IPS-NIHi11 (cell line): ENCODE measurements at regions not wholly inside any gene's neighbourhood (a gene's known extent, or its start where the extent isn't known, plus 50 kb on each side); places are given as distances from the start of the nearest gene placed in this dataset.
"Not testable (repeated sequence)": the region's sequence is repeated elsewhere in the genome, so short reads cannot be mapped to it uniquely, and the experiment has no call there.

Experiments used
- DNase-seq: peaks from one replicate; pipeline ENCODE4 v3.0.0; 2012; ENCODE audit warnings: mixed read lengths, low spot score

- no peak for DNase-seq
These were observed 314.1 kb downstream of the SV2B start for GRCh38 chr15:91414124-91414523.

DNA sequence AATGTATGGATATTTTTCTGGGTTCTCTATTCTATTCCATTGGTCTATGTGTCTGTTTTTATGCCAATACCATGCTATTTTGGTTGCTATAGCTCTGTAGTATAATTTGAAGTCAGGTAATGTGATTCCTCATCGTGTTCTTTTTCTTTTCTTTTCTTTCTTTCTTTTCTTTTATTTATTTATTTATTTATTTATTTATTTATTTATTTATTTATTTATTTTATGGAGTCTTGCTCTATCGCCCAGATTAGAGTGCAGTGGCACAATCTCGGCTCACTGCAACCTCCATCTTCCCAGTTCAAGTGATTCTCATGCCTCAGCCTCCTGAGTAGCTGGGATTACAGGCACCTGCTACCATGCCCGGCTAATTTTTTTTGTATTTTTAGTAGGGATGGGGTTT, 315.2 kb downstream of the SV2B start:
- DNase-seq, result not testable (repeated sequence)

GRCh38 chr15:91420689-91421088, 320.6 kb downstream of the SV2B start:
- no peak for DNase-seq

DNA sequence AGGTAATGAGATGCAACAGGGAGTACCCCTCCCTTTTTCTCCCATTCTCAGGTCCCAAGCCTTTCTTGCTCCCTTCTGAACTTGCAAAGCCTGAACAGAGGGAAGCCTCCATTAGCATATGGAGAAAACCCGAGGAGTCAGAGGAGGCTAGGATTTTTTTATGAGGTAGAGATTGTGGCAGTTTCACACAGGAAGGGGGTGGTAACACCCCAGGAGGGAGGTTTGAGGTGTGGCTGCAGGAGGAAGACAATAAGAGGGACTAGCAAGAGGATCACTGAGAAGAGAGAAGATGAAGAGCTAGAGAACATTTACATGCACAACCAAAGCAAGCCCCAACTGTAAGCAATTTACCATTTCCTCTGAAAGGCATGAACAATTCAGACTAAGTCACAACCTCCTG, 322.7 kb downstream of the SV2B start:
- peak; percentile 30 for DNase-seq

DNA sequence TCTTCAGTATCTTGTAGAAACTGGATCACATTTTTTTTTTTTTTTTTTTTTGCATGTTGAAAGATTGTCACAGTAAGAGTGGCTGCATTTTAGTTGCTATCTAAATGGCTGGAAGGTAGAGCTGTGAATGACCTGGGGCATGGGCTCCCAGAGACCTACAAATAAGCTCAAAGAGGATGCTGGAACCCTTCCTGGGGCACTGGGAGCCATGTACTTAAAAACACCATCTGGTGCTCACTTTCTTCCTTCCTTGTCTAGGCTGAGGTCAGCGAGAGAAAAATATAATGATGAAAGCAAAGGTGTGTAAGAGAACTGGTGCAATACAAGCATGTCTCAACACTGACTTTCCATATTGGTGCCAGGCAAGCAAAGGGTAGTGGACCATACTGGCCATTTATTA, 323.9 kb downstream of the SV2B start:
- DNase-seq, result no peak

DNA sequence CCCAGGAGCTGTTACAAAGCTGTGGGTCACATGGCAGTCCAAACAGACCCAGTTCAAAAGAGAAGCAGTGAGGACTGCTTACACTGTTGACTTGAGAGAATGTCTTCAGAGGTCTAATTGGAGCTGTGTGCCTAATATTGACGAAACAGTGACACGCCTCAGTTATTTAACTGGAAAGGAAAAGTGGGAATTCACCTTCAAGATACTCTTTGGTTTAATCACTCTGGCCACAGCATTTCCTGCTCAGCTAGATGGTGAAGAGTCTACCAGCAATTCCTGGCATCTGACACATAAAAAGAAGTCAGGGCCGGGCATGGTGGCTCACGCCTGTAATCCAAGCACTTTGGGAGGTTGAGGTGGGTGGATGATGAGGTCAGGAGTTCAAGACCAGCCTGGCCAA, 326.4 kb downstream of the SV2B start:
- DNase-seq, result no peak

- no peak for DNase-seq
These were observed 329.9 kb downstream of the SV2B start for GRCh38 chr15:91429973-91430372.

DNA sequence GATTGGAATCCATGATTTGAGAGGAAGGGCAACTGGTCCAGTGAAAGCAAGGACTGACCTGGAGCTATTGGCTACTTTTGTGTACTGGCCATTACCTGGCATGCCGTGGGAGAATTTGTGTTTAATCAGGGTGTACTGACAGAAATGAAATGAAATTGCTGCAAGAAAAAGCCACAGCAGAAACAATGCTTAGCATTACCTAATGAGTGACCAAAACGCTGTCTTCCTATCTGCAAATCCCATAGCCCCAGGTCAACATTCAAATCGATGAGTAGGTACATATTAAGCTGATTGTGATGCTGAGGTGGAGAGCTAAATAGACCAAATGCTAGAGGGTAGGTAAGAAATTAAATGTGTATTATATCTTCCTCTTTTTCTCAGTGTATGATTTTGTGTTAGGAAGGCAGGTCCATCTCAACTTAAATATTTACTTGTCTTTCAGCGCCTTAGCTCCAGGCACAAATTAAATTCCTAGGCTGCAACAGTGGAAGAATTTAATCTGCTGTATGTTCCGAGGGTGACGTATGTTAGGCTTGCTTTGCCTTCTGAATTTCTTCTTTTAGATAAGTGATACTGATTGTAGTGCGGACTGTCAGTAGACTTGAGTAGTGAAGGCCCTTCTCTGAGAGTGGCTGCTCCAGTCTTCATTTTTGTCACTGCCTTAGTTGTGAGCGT, 331.1 kb downstream of the SV2B start:
- DNase-seq, result no peak

- no peak for DNase-seq
These were observed 335.1 kb downstream of the SV2B start for GRCh38 chr15:91435113-91435512.

- DNase-seq, result no peak
These were observed 344.6 kb downstream of the SV2B start for GRCh38 chr15:91444656-91445055.

DNA sequence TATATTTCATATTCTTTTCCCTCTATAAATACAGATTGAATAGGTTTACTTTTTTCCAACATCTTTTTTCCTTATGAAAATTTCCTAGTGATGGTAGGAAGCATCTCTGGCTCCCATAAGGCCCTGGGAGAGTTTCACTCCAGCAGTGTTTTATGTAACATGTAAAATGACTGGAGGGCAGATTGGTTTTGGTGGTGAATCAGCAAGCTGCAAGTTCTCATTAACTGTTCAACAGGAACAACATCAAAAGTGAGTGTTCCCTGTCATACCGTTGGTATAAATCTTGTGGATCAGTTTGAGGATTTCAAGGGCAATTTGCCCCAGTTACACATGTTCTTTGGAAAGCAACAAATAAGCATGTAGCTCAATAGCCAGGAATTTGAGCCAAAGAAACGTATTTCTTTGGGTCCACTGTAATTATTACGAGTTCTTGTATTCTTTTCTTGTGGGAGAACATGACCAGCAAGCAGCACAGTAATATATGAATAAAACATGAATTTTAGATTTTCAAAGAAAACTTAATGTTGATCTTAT, 345.7 kb downstream of the SV2B start:
- DNase-seq, result no peak

DNA sequence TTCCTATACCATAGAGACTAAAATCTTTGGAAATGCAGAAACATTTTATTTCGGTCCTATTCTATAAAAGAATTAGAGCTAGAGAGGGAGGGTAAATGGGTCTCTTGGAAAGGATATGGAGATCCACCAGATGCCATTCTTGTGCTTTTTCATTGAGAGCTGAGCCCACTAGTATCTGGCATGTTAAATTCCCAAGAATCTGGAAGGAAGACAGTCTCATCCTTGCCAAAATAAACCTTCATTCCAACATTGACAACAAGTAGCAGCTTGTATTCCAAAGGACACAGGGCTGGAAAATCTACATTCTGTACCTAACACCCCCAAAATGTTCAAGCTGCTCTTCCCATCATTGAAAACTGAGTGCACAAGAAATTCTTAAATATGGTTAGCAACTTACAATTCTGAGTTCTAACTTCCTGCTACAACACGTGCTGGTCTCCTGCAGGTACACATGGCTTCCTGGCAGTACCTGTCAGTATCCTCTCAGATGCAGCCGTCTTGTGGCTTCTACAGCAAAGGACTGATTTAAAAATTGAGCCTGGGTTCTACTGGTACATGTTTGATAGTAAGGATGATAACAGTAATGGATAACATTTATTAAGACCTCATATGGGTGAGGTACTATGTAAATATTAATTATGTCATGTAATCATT, 348.1 kb downstream of the SV2B start:
- DNase-seq, result no peak

GRCh38 chr15:91453376-91453775, 353.3 kb downstream of the SV2B start:
- not testable (repeated sequence) for DNase-seq

DNA sequence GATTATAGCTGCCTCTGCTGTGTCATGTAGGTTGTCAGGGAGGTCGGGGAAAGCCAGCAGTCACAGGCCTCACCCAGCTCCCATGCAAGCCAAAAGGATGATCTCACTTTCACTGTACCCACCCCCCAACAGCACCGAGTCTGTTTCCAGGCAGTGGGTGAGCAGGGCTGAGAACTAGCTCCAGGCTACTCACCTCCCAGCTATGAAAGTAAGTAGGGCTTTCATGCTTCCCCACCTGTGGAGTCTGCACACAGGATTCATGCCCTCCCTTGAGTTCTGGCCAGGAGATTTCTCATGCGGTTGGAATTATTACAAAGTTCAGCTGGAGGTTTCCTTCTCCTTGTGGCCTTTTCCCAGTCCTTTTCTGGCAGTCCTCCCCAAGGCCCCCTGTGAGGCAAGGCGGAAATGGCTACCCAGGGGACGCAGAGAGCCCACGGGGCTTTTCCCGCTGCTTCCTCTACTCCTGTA, 356.2 kb downstream of the SV2B start:
- no peak for DNase-seq

- no peak for DNase-seq
These were observed 356.9 kb downstream of the SV2B start for GRCh38 chr15:91456921-91457320.

DNA sequence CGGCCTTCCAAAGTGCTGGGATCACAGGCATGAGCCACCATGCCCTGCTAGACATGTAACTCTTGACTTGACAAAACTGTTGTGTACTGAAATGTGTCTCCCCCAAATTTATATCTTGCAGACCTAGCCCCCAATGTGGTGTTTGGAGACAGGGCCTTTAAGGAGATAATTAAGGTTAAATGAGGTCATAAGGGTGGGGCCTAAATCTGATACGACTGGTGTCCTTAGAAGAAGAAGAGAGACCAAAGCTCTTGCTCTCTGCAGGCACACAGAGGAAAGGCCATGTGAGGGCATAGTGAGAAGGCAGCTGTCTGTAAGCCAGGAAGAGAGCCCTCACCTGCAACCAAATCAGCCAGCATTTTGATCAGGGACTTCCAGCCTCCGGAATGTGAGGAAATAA, 361.3 kb downstream of the SV2B start:
- no peak for DNase-seq

DNA sequence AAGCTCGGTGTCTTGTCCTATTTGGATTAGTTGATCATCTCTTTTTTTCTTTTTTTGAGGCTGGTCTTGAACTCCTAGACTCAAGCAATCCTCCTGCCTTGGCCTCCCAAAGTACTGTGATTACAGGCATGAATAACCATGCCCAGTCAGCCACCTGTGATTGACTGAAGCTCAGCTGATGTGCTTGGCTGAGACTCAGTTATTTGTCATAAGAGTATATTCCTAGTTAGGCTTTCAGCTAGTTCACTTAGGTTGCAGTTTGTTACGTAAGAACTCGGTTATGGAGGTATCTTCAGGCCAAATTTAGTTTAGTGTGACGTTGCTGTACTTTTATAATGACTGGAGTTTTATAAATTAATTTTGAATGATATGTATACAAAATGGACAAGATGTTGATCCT, 365.0 kb downstream of the SV2B start:
- DNase-seq, result no peak

DNA sequence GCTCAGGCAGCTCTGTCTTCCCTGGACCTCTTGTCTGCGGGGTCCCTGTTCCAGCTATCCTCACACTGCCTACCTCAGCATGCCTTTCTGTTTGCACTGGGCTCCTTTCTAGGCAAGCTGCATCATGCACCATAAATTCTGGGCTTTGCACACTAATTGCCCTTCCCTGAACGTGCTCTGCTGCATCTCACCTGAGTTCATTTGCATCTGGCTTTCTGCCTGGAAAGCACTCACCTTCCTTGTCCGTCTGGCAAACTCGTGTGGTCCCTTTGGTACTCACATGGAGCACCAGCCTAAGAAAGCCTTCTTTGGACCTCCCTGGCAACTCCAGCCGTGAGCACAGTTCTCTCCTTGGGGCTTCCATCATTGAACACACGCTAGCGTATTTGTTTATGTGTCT, 365.6 kb downstream of the SV2B start:
- no peak for DNase-seq

DNA sequence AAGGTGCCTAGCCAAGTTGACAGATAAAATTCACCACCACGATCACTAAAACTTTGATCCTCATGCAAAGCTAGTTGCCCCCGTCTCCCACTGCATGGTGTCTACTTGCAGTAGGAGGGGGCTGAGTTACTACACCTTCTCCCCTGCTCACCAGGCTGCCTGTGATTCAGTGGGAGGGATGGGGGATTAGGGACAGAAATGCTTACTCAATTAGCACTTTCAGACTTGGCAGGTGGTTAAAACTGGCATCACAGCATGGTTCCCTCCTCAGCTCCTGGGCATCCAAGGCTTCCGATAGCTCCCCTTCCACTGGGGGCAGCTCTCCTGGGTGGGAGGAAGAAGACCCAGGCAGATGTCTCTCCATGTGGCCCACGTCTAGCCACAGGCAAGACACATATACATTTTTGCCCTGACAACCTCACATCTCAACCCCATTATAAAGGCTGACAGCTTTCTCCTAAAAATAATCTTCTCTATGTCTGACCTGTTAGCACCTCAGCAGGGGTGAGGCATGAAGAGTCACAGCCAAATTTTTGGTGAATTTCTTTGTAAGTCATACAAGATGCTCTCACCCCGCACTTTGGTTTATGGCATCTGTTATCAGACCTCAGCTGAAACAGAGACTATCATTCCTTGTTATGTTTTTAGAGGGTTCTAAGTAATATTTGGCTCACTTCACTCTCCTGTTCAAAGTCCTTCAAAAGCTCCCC, 369.0 kb downstream of the SV2B start:
- DNase-seq, result no peak

DNA sequence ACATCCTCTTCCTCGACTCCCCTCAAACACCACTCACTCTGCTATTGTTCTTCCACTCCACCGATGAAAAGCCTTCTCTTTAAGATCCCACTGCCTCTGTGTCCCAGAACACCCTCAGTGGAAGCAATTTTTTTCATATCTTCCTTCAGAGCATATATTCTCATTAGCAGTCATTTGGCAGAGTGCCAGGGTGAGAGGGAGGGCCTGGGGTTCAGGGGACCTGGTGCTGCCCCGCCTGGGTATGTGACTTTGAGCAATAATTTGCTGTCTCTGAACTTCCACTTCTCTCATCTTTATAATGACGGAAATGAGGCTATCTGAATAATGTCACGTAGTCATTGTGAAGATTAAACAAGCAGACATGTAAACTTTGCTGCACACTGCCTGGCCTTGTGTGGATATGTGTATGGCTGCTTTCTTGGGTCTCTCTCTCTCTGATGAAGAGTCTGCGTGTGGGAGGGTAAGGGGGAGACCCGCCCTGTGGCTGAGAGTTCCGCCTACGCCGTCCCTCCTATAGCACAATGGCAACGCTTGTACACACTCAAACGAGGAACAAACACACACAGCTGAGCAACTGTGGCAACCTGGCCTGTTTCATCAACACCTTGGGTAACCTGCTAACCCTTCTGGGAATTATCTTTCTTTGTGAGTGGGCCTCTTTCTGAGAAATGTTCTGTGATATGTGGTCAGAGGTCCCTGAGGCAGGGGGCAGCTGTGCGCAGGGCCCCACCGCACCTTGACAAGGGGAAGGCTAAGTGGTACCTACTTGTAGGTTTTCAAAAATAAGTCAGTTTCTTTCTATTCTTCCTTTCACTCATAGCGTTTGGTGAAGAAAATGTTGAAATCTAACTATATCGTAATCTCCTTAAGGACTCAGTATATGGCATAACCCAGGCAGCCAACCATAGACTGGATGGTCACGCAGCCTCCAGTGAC, 369.8 kb downstream of the SV2B start:
- DNase-seq, result no peak

DNA sequence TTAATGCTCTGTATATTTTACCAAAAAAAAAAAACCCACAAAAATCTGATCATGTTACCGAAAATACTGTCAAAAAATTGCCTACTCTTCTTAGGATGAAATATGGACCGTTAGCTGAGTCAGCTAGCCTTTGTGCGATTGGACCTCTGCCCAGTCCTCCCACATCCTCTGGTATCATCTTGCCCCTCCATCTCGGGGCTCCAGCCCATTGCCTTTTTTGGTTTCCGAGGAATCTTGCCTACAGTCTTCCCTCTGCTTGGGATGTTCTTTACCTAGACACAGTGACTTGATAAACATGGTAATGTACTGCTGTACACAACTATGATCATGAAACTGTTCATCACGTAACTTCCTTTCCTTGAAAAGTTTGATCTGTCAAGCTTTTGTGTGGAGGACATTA, 371.4 kb downstream of the SV2B start:
- DNase-seq, result no peak

DNA sequence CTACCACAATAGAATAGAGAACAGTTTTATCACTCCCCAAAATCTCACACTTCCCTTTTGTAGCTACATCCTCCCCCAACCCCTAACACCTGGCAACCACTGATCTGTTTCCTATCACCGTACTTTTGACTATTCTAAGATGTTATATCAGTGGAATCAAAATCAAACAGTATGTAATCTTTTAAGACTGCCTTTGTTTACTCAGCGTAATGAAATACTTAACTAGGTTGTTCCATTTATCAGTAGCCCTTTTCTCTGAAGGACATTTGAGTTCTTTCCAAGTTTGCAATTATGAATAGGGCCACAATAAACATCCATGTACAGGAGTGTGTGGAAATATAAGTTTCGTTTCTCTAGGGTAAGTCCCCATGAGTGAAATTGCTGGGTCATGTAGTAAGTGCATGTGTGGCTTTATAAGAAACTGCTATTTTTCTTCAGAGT, 372.3 kb downstream of the SV2B start:
- DNase-seq, result no peak
